Smooth muscle cell (in vitro differentiated cells): ENCODE measurements at regions not wholly inside any gene's neighbourhood (a gene's known extent, or its start where the extent isn't known, plus 50 kb on each side); places are given as distances from the start of the nearest gene placed in this dataset.
"Not testable (repeated sequence)": the region's sequence is repeated elsewhere in the genome, so short reads cannot be mapped to it uniquely, and the experiment has no call there.

Experiments
- DNase-seq: peaks from one replicate; lab custom pipeline; 2025; ENCODE audit not compliant: unreplicated experiment; lab: John Stamatoyannopoulos, UW
- H2AFZ ChIP-seq: fragments of 200-600 bp; sonication (generic); 2 replicates; pipeline ENCODE4 v1.6.0; 2016; ENCODE audit warnings: antibody characterized with exemption, low read depth, mild to moderate bottlenecking
- H3F3A ChIP-seq: fragments of 200-600 bp; sonication (generic); 2 replicates; pipeline ENCODE4 v1.6.0; 2017; ENCODE audit warnings: antibody characterized with exemption, low read depth
- H3K27ac ChIP-seq: fragments of 200-600 bp; sonication (generic); 2 replicates; pipeline ENCODE4 v1.5.1; 2016; ENCODE audit warnings: low read depth, mild to moderate bottlenecking
- H3K27me3 ChIP-seq: fragments of 200-600 bp; sonication (generic); 2 replicates; pipeline ENCODE4 v1.6.1; 2016; ENCODE audit warnings: low read depth, mild to moderate bottlenecking
- H3K36me3 ChIP-seq: fragments of 200-600 bp; sonication (generic); 2 replicates; pipeline ENCODE4 v1.5.1; 2016; ENCODE audit warnings: low read depth
- H3K4me1 ChIP-seq: fragments of 200-600 bp; sonication (generic); 2 replicates; pipeline ENCODE4 v1.5.1; 2016; ENCODE audit warnings: low read depth
- H3K4me2 ChIP-seq: fragments of 200-600 bp; sonication (generic); 2 replicates; pipeline ENCODE4 v1.6.0; 2016; ENCODE audit warnings: mild to moderate bottlenecking
- H3K4me3 ChIP-seq: fragments of 200-600 bp; sonication (generic); 2 replicates; pipeline ENCODE4 v1.5.1; 2016; ENCODE audit warnings: mild to moderate bottlenecking
- H3K79me2 ChIP-seq: fragments of 200-600 bp; sonication (generic); 2 replicates; pipeline ENCODE4 v1.6.0; 2016; ENCODE audit warnings: low read depth, mild to moderate bottlenecking
- H3K9ac ChIP-seq: fragments of 200-600 bp; sonication (generic); 2 replicates; pipeline ENCODE4 v1.6.0; 2016; ENCODE audit warnings: low read depth
- H3K9me3 ChIP-seq: fragments of 200-600 bp; sonication (generic); replicated peaks from 2 replicates; pipeline ENCODE4 v1.5.1; 2016; ENCODE audit warnings: low read depth
- H4K20me1 ChIP-seq: fragments of 200-600 bp; sonication (generic); 2 replicates; pipeline ENCODE4 v1.6.0; 2016; ENCODE audit warnings: low read depth
- CTCF ChIP-seq: fragments of 200-600 bp; sonication (generic); IDR thresholded peaks from 2 replicates; pipeline ENCODE4 v1.5.1; 2017; ENCODE audit warnings: borderline replicate concordance, mild to moderate bottlenecking, antibody characterized with exemption; ENCODE audit not compliant: insufficient read depth, poor library complexity, severe bottlenecking
- WGBS: methylation state at CpG from one replicate; pipeline ENCODE4 v1.1.7; 2016; ENCODE audit warnings: low lambda C conversion rate; 5-methylcytosine and 5-hydroxymethylcytosine counted together

GRCh38 chrX:63530654-63531053 is 179.5 kb upstream of the SPIN4 start:
- Histone ChIP-seq H3K27ac (no peak overlapping the region), H3K4me3 (no peak overlapping the region), H3K4me2 (no peak overlapping the region), H4K20me1 (no peaks in the 10 kb centered on the region), H3K27me3 (no peaks in the 10 kb centered on the region), H2AFZ (no peak overlapping the region), H3K79me2 (peaks cover 49% of the 10 kb centered on the region), H3K36me3 (no peaks in the 10 kb centered on the region), H3K4me1 (no peaks in the 10 kb centered on the region), H3K9me3 (peaks cover 5% of the 10 kb centered on the region), H3K9ac (no peak overlapping the region), H3F3A (no peaks in the 10 kb centered on the region)
- DNase-seq: no peak
- 81% methylated on average over 1 of the region's 1 CpG for whole genome bisulfite sequencing
- TF ChIP-seq CTCF: no peak

GRCh38 chrX:63529961-63530360 is 178.8 kb upstream of the SPIN4 start:
- H2AFZ ChIP-seq: no peak overlapping the region
- DNase-seq: no peak
- no peak for TF ChIP-seq CTCF
- no peak overlapping the region for H3K4me2 ChIP-seq
- H3K4me3 ChIP-seq: no peak overlapping the region
- H3F3A ChIP-seq: no peaks in the 10 kb centered on the region
- 91% methylated on average over 2 of the region's 2 CpGs for WGBS
- no peaks in the 10 kb centered on the region for H4K20me1 ChIP-seq
- peaks cover 5% of the 10 kb centered on the region for H3K9me3 ChIP-seq
- H3K36me3 ChIP-seq: no peaks in the 10 kb centered on the region
- no peak overlapping the region for H3K9ac ChIP-seq
- no peak overlapping the region for H3K27ac ChIP-seq
- H3K27me3 ChIP-seq: no peaks in the 10 kb centered on the region
- peaks cover 44% of the 10 kb centered on the region for H3K79me2 ChIP-seq
- no peaks in the 10 kb centered on the region for H3K4me1 ChIP-seq

GRCh38 chrX:63526863-63527262 is 175.7 kb upstream of the SPIN4 start:
- no peaks in the 10 kb centered on the region for H3F3A ChIP-seq
- no peak for TF ChIP-seq CTCF
- no peak overlapping the region for H3K9ac ChIP-seq
- H3K9me3 ChIP-seq: no peaks in the 10 kb centered on the region
- H3K36me3 ChIP-seq: no peaks in the 10 kb centered on the region
- H3K79me2 ChIP-seq: peaks cover 17% of the 10 kb centered on the region
- no peak overlapping the region for H3K27ac ChIP-seq
- no peaks in the 10 kb centered on the region for H3K27me3 ChIP-seq
- H4K20me1 ChIP-seq: no peaks in the 10 kb centered on the region
- 81% methylated on average over 1 of the region's 1 CpG for WGBS
- H2AFZ ChIP-seq: no peak overlapping the region
- no peak overlapping the region for H3K4me2 ChIP-seq
- H3K4me3 ChIP-seq: no peak overlapping the region
- no peaks in the 10 kb centered on the region for H3K4me1 ChIP-seq
- no peak for DNase-seq

GRCh38 chrX:63525491-63525890 is 174.4 kb upstream of the SPIN4 start:
- no peaks in the 10 kb centered on the region for H3K27me3 ChIP-seq
- no peaks in the 10 kb centered on the region for H3K4me1 ChIP-seq
- H3K4me2 ChIP-seq: no peak overlapping the region
- H3K36me3 ChIP-seq: no peaks in the 10 kb centered on the region
- no peak for TF ChIP-seq CTCF
- no peak overlapping the region for H3K9ac ChIP-seq
- DNase-seq: no peak
- no peaks in the 10 kb centered on the region for H3K9me3 ChIP-seq
- H3K79me2 ChIP-seq: peaks cover 4% of the 10 kb centered on the region
- H2AFZ ChIP-seq: no peak overlapping the region
- H3F3A ChIP-seq: no peaks in the 10 kb centered on the region
- 53% methylated on average over 3 of the region's 3 CpGs for WGBS
- no peak overlapping the region for H3K4me3 ChIP-seq
- no peak overlapping the region for H3K27ac ChIP-seq
- H4K20me1 ChIP-seq: no peaks in the 10 kb centered on the region

- not testable (repeated sequence) for H4K20me1 ChIP-seq
Observed at GRCh38 chrX:63519368-63519767, 168.2 kb upstream of the SPIN4 start.

More at GRCh38 chrX:63519368-63519767, 168.2 kb upstream of the SPIN4 start:
- DNase-seq, H3K36me3 ChIP-seq, H3K9me3 ChIP-seq, H2AFZ ChIP-seq, H3K4me1 ChIP-seq, H3K27me3 ChIP-seq, H3K4me2 ChIP-seq, H3K79me2 ChIP-seq, H3K4me3 ChIP-seq, H3K27ac ChIP-seq, H3F3A ChIP-seq, H3K9ac ChIP-seq: not testable (repeated sequence)
- 77% methylated on average over 11 of the region's 11 CpGs for WGBS
